Lower leg skin (tissue), 3 donors: ENCODE measurements at regions not wholly inside any gene's neighbourhood (a gene's known extent, or its start where the extent isn't known, plus 50 kb on each side); places are given as distances from the start of the nearest gene placed in this dataset.

Experiments
- CTCF ChIP-seq, 3 donors: fragments of 450-650 bp; IDR thresholded peaks; one replicate each; pipeline ENCODE4 v1.5.1; 2016; ENCODE audit warnings: antibody characterized with exemption in 3 of 3, mild to moderate bottlenecking in 3 of 3, moderate library complexity in 2 of 3
- POLR2A ChIP-seq, 2 donors: fragments of 450-650 bp; IDR thresholded peaks; one replicate each; pipeline ENCODE4 v1.6.1; 2016 to 2017; ENCODE audit warnings: antibody characterized with exemption in 2 of 2, mild to moderate bottlenecking in 1 of 2, moderate library complexity in 1 of 2

- no peak for TF ChIP-seq POLR2A (IDR thresholded peaks at IDR 0.05)
- no peak for TF ChIP-seq CTCF (IDR thresholded peaks at IDR 0.05)
These were observed 86.4 kb upstream of the TIAM2 start for GRCh38 chr6:154908723-154909122.
